AG20443 (cell line): ENCODE measurements at regions not wholly inside any gene's neighbourhood (a gene's known extent, or its start where the extent isn't known, plus 50 kb on each side); places are given as distances from the start of the nearest gene placed in this dataset.
A peak's percentile ranks its signal among the peaks of the same experiment; 100 is the strongest.
"Not testable (repeated sequence)": the region's sequence is repeated elsewhere in the genome, so short reads cannot be mapped to it uniquely, and the experiment has no call there.

Experiments
- DNase-seq: peaks from one replicate; pipeline ENCODE4 v3.0.0; 2012; ENCODE audit warnings: low spot score, mixed read lengths

DNA sequence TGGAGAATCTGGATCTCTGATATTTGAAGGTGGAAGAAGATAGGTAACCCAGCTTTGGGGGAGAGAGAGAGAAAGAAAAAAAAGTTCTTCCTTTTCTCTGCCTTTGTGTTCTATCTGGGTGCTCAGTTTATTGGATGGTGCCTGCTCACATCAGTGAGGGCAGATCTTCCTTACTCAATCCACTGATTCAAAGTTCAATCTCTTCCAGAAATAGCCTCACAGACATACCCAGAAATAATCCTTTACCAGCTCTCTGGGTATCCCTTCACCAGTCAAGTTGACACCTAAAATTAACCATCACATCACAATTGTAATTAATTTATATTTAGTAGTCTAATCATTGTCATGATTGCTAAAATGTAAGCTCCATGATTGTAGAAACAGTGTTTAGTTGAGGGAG, 189.1 kb downstream of the EPM2A start:
- DNase-seq = no peak

DNA sequence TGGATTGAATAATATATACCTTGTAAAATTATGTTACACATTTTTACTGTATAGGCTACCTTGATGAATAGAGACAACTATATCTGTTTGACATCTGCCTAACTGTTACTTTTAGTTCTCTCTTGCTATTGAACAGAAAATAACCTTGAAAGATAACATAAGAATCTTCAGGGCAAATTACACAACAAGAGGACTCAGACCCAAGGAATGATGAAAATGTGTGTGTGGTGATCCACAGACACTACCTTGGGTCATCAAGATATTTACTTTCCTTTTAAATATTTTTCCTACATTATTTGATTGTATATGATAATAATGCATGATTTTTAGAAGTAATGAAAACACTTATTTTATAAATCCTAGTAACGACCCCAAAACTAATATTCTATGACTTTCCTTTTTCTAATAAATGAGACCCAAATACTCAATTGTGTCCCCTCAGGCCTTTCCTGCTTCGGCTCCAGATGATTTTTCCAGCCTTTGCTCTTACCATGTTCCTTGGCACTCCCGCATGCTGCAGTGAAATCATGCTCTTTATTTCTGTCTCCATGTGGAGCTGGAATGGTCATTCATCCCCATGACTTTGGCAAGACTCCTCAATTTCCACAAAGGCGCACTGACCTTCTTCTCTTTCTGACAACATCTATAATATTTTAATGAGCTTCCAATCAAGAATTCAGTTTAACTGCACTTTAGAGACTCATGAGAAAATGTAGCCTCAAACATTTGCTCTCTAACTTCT, 187.6 kb downstream of the EPM2A start:
- no peak for DNase-seq

- DNase-seq = no peak
These were observed 186.2 kb downstream of the EPM2A start for GRCh38 chr6:145548933-145549648.

- no peak for DNase-seq
These were observed 184.2 kb downstream of the EPM2A start for GRCh38 chr6:145551164-145551563.

DNA sequence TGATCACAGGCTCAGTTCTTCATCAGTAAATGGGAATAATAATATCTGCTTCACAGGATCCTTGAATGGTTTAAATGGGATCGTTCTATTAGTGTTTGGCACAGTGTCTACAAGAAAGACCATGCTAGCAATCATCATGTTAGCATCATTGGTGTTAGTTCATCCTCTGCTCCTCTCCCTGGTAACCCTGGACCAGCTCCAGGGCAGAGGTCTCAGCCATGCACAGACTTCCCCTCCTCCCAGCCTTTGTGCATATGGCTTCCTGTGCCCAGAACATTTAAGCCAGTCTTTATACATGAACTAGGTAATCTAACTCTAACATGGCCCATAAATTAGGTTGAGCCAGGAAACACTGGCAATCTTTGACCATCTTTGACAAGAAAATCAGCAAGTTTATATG, 180.2 kb downstream of the EPM2A start:
- no peak for DNase-seq

GRCh38 chr6:145557474-145557873, 177.8 kb downstream of the EPM2A start:
- DNase-seq = no peak

DNA sequence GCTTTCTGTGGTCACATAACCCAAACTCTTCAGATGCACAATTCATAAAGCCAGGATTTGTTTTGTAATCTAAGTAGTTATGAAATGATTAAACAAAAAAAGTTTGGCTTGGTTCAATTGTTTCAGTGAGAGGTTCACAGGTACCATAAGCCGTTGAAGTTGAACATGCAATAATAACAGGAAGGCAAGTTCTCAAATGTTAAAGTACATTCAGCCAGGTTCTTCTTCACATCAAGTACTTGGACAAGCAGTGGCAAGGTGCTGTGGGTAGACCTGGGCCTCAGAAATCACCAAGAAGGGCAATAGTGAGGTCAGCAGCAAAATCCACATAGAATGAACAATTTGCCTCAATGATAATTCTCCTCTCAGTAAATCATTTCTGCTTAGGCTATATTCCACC, 175.5 kb downstream of the EPM2A start:
- no peak for DNase-seq

GRCh38 chr6:145561095-145562072, 173.9 kb downstream of the EPM2A start:
- DNase-seq = no peak

GRCh38 chr6:145562771-145563615, 172.3 kb downstream of the EPM2A start:
- DNase-seq = peak; percentile 30

DNA sequence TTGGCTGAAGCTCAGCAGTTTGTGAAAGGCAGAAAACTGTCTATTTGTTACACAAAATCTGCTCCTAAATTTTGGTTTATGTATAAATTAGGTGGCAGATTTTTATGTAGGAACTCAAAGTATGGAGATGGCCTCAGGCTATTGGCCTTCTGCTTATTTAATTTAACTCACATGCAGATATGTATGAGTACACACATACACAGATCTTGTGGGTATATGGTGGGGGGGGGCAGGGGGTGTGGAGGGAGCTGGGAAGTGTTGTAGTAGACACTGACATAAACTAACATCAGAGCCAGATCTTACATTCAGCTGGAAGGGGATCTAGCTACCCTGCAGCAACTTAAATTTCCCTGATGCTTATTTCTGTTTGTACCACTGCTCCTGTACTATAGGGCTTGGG, 170.8 kb downstream of the EPM2A start:
- DNase-seq = no peak

GRCh38 chr6:145567684-145568252, 167.6 kb downstream of the EPM2A start:
- no peak for DNase-seq

GRCh38 chr6:145569140-145569539, 166.2 kb downstream of the EPM2A start:
- no peak for DNase-seq

DNA sequence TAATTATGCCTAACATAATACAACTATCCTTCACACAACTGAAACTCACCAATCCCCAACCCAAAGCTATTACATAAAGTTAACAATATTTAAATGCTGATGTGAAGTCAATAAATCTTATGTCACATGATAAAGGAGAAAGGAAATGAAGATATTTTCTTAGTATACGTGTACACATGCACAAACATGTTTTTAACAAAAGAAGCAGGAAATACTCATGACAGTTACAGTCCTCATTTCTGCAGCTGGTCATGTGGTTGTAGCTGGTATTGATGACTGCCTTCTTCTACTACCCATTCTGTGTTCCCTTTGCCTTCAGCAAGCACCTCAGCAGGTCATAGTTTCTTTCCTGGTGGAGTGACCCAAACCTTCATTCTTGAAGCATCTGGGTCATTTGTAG, 165.0 kb downstream of the EPM2A start:
- not testable (repeated sequence) for DNase-seq

GRCh38 chr6:145574269-145574668, 161.1 kb downstream of the EPM2A start:
- DNase-seq = not testable (repeated sequence)
